Subcutaneous abdominal adipose tissue (tissue), 5 donors: ENCODE measurements at regions not wholly inside any gene's neighbourhood (a gene's known extent, or its start where the extent isn't known, plus 50 kb on each side); places are given as distances from the start of the nearest gene placed in this dataset.

Experiments
- H3K27ac ChIP-seq: one replicate; pipeline ENCODE4 v1.7.0; 2013; ENCODE audit warnings: low read depth, mild to moderate bottlenecking, inconsistent platforms, low read length, moderate library complexity
- H3K27me3 ChIP-seq, 5 donors: one replicate each; pipeline ENCODE4 v1.7.0; 2013; ENCODE audit warnings: low read length in 5 of 5, inconsistent platforms in 1 of 5; ENCODE audit not compliant: control insufficient read depth in 5 of 5, insufficient read depth in 4 of 5
- H3K36me3 ChIP-seq, 5 donors: one replicate each; pipeline ENCODE4 v1.7.0; 2013; ENCODE audit warnings: low read length in 5 of 5; ENCODE audit not compliant: control insufficient read depth in 5 of 5, insufficient read depth in 5 of 5
- H3K4me1 ChIP-seq, 5 donors: one replicate each; pipeline ENCODE4 v1.7.0; 2013; ENCODE audit warnings: low read length in 5 of 5, mild to moderate bottlenecking in 3 of 5, moderate library complexity in 1 of 5; ENCODE audit not compliant: control insufficient read depth in 5 of 5, insufficient read depth in 5 of 5
- H3K4me3 ChIP-seq, 5 donors: one replicate each; pipeline ENCODE4 v1.7.0; 2013; ENCODE audit warnings: low read length in 5 of 5, low read depth in 1 of 5
- H3K9ac ChIP-seq, 5 donors: one replicate each; pipeline ENCODE4 v1.7.0; 2013; ENCODE audit warnings: low read length in 5 of 5, mild to moderate bottlenecking in 4 of 5, moderate library complexity in 3 of 5
- H3K9me3 ChIP-seq, 5 donors: one replicate each; pipeline ENCODE4 v1.7.0; 2013; ENCODE audit warnings: low read length in 5 of 5; ENCODE audit not compliant: control insufficient read depth in 5 of 5
- donor health status: healthy.
- donor health status: healthy.
- donor health status: healthy.
- donor health status: healthy.
- donor health status: healthy.

DNA sequence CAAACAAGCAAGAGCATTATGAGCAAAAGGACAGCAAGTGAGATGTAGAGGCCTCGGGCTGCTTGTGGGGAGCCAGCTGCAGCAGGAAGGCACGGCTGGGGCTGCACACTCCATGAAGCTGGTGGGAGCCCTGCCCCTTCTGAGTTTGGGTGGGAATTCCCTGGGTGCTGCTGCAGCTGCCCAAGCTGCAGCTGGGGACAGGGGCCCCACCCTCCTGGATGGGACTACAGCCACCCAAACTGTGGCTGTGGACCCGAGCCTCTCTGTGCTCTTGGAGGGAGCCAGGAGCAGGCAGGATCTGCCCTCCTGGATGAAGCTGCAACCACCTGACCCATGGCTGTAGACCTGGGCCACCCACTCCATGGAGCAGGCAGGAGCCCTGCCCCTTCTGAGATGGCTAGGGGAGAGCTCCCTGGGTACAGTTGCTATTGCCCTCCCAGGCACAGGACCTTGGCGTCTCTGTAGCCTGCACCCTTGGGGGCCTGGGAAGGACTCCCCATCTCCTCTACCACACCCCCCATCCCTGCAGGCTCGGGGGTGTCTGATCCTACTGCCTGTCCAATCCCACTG, 159.1 kb downstream of the ERCC6L2 start:
- Histone ChIP-seq H3K4me3 (no peak overlapping the region), H3K36me3 (peaks cover 0 to 4% (median 0%) of the 10 kb centered on the region in 5 donors), H3K27ac (no peak overlapping the region), H3K9ac (no peak overlapping the region), H3K9me3 (peaks cover 3 to 18% (median 14%) of the 10 kb centered on the region in 5 donors), H3K4me1 (peaks cover 0 to 5% (median 4%) of the 10 kb centered on the region in 5 donors), H3K27me3 (peaks cover 0 to 3% (median 0%) of the 10 kb centered on the region in 5 donors)

DNA sequence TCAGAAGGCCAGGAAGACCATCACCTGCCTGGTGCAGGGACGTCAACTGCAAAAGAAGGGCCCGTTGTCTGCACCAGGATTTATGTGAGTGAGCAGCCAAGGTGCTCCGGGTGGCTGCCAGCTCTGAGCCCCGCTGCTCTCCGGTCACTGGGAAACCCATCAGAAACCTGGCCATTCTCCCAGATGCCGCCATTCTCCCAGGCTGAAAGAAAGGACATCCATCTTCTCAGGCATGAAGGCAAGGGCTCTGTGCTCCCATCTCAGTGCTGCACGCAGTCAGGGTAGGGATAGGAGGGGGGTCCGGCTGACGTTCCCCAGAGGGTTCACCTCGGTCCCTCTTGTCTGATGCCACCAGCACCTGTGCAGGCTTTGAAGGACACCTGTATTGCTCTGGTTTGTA, 158.4 kb downstream of the ERCC6L2 start:
- Histone ChIP-seq H3K4me3 (no peak overlapping the region), H3K27me3 (peaks cover 0 to 3% (median 0%) of the 10 kb centered on the region in 5 donors), H3K4me1 (peaks cover 0 to 5% (median 4%) of the 10 kb centered on the region in 5 donors), H3K9me3 (peaks cover 0 to 10% (median 8%) of the 10 kb centered on the region in 5 donors), H3K36me3 (peaks cover 0 to 2% (median 0%) of the 10 kb centered on the region in 5 donors), H3K27ac (no peak overlapping the region), H3K9ac (no peak overlapping the region)

DNA sequence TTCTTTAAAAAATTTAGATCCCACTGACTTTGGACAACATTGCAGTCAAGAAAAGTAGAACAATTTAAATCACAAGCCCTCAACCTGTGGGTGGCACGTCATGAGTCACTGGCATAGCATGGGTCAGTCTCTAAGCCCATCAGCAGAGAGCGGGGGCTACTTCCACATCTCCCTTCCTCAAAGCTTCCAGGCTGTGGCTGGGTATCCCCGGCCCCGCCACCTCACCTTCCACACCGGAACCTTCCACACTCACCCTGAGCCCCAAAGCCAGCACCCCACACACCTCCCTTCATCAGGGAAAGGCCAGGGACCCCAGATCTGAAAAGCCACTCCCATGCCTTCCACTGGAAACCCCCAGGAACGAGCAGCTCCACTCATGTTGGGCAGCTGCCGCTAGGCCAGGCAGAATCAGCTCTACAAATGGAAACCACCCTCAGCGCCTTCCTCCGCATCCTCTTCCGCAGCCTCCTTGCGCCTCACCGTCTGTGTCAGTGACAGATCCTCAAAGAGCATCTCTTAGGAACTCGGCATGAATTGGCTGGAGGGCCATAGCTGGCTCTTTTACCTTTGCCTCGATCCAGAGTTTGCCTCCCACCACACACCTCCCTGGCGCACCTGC, 156.5 kb downstream of the ERCC6L2 start:
- Histone ChIP-seq H3K4me3 (no peak overlapping the region), H3K27ac (no peak overlapping the region), H3K9me3 (peaks cover 0 to 3% (median 0%) of the 10 kb centered on the region in 5 donors), H3K27me3 (peaks cover 0 to 16% (median 9%) of the 10 kb centered on the region in 5 donors), H3K4me1 (peaks cover 3 to 15% (median 11%) of the 10 kb centered on the region in 5 donors), H3K9ac (no peak overlapping the region), H3K36me3 (no peaks in the 10 kb centered on the region)

DNA sequence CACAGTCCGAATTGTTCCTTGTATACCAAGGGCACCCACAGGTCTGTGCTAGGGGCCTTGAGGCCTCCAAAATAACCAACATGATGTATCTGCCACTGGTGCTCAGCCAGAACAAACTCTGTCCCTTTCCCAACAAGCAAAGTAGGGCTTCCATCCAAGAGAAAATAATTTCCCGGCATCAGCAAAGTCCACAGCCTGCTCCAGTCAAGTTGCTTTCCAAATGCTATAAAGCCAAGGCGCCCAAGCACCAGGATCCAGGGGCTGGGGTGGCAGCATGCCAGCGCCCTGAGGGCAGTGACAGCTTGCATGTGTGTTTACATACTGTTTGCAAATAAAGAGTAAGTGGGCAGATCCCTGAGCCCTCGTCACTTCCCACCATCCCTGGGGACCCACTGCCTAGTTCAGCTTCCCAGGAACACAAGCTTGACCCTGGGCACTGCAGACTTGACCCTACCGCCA, 155.9 kb downstream of the ERCC6L2 start:
- Histone ChIP-seq H3K9ac (no peak overlapping the region), H3K27me3 (peaks cover 2 to 21% (median 16%) of the 10 kb centered on the region in 5 donors), H3K4me1 (peaks cover 3 to 21% (median 12%) of the 10 kb centered on the region in 5 donors), H3K27ac (no peak overlapping the region), H3K9me3 (peaks cover 0 to 3% (median 0%) of the 10 kb centered on the region in 5 donors), H3K4me3 (no peak overlapping the region), H3K36me3 (no peaks in the 10 kb centered on the region)

DNA sequence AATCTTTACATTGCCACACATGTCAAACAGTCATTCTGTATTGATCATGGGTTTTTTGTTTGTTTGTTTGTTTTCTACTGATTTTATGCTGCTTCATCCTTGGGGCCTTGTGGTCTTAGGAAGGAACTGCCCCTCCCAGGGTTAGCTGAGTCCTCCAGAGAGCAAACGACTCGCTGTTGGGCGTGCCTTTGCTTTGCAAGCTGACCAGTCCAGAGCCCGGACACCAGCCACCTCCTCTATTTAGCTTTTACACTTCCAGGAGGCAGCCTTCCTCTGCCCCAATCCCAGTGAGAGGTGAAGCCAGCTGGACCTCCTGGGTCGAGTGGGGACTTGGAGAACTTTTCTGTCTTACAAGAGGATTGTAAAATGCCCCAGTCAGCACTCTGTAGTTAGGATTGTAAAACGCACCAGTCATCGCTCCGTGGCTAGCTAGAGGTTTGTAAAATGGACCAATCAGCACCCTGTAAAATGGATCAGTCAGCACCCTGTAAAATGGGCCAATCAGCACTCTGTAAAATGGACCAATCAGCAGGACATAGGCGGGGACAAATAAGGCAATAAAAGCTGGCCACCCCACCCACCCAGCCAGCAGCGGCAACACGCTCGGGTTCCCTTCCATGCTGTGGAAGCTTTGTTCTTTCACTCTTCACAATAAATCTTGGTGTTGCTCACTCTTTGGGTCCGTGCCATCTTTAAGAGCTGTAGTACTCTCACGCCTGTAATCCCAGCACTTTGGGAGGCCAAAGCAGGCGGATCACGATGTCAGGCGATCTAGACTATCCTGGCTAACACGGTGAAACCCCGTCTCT, 154.4 kb downstream of the ERCC6L2 start:
- Histone ChIP-seq H3K9me3 (peaks cover 0 to 2% (median 0%) of the 10 kb centered on the region in 5 donors), H3K27ac (no peak overlapping the region), H3K4me1 (peaks cover 3 to 22% (median 12%) of the 10 kb centered on the region in 5 donors), H3K36me3 (no peaks in the 10 kb centered on the region), H3K27me3 (peaks cover 8 to 29% (median 21%) of the 10 kb centered on the region in 5 donors), H3K9ac (no peak overlapping the region), H3K4me3 (no peak overlapping the region)

DNA sequence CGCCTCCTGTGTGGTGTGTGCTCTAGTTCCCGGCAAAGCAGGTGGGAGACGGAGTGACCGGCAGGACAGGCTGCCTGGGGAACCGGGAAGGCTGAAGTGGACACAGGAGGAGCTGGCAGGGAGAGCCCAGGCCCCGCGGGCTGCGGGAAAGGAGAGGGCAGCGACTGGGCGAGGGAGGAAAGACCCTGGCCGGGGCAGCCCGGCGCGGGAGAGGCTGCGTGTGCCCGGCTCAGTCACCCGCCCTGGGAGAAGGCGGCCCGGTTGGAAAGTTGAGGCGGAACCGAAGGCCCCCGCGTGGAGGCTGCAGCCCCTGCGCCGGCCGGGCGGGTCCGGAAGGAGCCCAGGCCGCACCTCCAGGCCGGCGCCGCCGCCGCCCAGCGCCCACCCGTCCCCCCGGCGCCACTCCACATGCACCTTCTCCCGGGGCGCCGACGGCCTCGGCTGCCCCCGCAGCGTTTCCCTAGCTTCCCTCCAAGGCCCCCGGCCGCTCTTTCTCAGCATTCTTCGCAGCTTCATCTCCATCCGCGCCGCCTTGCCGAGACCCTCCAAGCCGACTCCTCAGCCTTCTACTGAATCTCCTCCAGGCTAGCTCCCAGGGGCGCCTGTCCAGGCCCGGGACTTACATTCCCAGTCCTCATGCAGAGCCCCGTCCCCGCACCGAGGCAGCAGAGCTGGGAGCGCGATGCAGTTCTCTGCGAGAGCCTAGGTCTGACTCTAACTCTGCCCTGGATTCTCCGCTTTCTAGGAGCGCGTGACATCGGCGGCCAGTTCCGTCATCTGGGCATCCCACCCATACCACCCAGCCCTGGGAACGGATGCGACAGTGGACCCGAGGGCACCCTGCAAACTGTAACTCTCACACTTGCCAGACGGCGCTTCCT, 152.0 kb downstream of the ERCC6L2 start:
- no peak overlapping the region for H3K27ac ChIP-seq
- H3K36me3 ChIP-seq: no peaks in the 10 kb centered on the region
- peak overlapping the region in 4 of 5 donors; percentile 17 to 62 (median 39) for H3K4me3 ChIP-seq
- H3K4me1 ChIP-seq: peaks cover 3 to 25% (median 14%) of the 10 kb centered on the region in 5 donors
- peaks cover 0 to 2% (median 0%) of the 10 kb centered on the region in 5 donors for H3K9me3 ChIP-seq
- H3K27me3 ChIP-seq: peaks cover 12 to 33% (median 29%) of the 10 kb centered on the region in 5 donors
- peak overlapping the region in 2 of 5 donors; percentile 31 to 45 for H3K9ac ChIP-seq

DNA sequence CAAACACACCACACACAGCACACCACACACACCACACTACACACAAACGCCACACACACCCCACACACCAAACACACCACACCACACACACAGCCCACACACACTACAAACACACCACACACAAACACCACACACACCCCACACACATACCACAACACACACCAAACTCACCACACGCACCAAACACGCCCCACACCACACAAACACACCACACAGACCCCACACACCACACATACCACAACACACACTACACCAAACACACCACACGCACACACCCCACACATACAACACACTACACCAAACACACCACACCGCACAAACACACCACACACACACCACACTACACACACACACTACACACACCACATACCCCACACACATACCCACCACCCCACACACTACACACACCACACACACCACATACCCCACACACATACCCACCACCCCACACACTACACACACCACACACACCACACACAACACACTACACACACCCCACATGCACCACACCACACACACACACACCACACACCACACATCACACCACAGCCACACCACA, 151.2 kb downstream of the ERCC6L2 start:
- Histone ChIP-seq H3K36me3 (no peaks in the 10 kb centered on the region), H3K4me3 (peak overlapping the region in 1 of 5 donors; percentile 62), H3K9me3 (peaks cover 0 to 2% (median 0%) of the 10 kb centered on the region in 5 donors), H3K27ac (no peak overlapping the region), H3K9ac (no peak overlapping the region), H3K4me1 (peaks cover 3 to 33% (median 21%) of the 10 kb centered on the region in 5 donors), H3K27me3 (peaks cover 20 to 41% (median 35%) of the 10 kb centered on the region in 5 donors)

DNA sequence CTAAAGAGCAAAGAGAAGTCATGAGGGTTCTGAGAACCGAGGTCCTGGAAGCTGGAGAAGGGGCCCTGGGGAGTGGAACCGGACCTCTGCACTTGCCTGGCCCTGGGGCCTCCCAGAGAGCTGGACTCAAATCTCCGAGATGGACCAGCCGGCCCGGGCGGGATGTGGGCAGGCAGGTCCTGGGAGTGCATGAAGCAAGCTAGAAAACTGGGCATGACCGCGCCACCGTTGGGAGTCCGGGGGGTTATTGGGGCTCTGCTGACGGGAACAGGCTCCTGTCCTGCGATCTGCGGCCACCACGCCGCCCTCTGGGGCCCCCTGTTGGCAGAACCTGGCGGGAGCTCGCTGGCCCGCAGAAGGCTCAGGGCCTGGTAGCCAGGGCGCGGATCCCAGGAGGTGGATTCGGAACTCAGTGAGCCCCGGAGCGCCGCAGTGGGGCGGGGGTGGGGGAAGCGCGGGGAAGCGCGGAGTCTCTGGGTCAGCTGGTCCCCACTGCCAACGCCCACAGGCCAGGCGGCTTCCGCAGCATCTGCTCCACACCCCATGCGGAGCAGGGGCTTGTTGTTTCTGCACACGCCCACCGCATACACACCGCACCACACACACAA, 150.6 kb downstream of the ERCC6L2 start:
- Histone ChIP-seq H3K4me3 (no peak overlapping the region), H3K4me1 (peaks cover 3 to 35% (median 26%) of the 10 kb centered on the region in 5 donors), H3K27me3 (peaks cover 21 to 43% (median 38%) of the 10 kb centered on the region in 5 donors), H3K27ac (no peak overlapping the region), H3K9me3 (peaks cover 0 to 2% (median 0%) of the 10 kb centered on the region in 5 donors), H3K9ac (no peak overlapping the region), H3K36me3 (no peaks in the 10 kb centered on the region)

DNA sequence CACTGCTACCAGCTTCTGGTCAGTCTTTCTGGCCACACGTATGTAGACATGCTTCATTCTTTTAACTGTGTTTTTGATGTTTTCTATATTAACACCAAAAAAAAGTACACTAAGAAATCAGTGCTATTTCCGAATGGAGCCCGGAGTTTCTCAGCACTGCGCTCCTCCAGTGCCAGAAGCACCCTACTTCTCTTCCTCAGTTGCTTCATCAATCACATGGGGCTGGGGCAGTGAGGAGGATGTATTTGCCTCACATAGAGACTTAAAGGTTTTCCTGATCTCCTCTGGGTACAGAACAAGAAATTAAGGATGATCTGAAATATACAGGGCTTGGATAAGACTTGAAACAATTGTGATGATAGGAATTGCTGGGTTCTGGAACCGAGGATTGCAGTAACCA, 148.0 kb downstream of the ERCC6L2 start:
- Histone ChIP-seq H3K27ac (no peak overlapping the region), H3K4me3 (no peak overlapping the region), H3K9ac (no peak overlapping the region), H3K36me3 (no peaks in the 10 kb centered on the region), H3K4me1 (peaks cover 5 to 45% (median 36%) of the 10 kb centered on the region in 5 donors), H3K9me3 (peaks cover 0 to 2% (median 0%) of the 10 kb centered on the region in 5 donors), H3K27me3 (peaks cover 27 to 52% (median 45%) of the 10 kb centered on the region in 5 donors)
